Esophagus squamous epithelium (tissue), 4 donors: ENCODE measurements at regions not wholly inside any gene's neighbourhood (a gene's known extent, or its start where the extent isn't known, plus 50 kb on each side); places are given as distances from the start of the nearest gene placed in this dataset.
"Not testable (repeated sequence)": the region's sequence is repeated elsewhere in the genome, so short reads cannot be mapped to it uniquely, and the experiment has no call there.

Experiments used
- POLR2A ChIP-seq, 4 donors: fragments of 450-650 bp; IDR thresholded peaks; one replicate each; pipeline ENCODE4 v1.6.1; 2017; ENCODE audit warnings: antibody characterized with exemption in 4 of 4, mild to moderate bottlenecking in 4 of 4, moderate library complexity in 3 of 4
- TF ChIP-seq, protein P1 (sequence below), 6 experiments: fragments of 450-650 bp in 4 of 6; fragments of 200-600 bp in 2 of 6; sonication (generic) in 2 of 6; IDR thresholded peaks; one replicate each; pipeline ENCODE4 v1.5.1; 2016 to 2019; ENCODE audit warnings: antibody characterized with exemption in 6 of 6, mild to moderate bottlenecking in 4 of 6, moderate library complexity in 4 of 6

DNA sequence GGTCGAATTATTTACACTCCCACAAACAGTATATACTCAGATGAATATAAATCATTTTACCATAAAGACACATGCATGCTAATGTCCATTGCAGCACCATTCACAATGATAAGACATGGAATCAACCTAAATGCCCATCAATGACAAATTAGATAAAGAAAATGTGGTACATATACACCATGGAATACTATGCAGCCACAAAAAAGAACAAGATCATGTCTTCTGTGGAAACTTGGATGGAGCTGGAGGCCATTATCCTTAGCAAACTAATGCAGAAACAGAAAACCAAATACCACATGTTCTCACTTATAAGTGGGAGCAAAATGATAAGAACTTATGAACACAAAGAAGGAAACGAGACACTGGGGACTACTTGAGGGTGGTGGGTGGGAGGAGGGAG, 125.3 kb downstream of the CD83 start:
- TF ChIP-seq, protein P1, sequence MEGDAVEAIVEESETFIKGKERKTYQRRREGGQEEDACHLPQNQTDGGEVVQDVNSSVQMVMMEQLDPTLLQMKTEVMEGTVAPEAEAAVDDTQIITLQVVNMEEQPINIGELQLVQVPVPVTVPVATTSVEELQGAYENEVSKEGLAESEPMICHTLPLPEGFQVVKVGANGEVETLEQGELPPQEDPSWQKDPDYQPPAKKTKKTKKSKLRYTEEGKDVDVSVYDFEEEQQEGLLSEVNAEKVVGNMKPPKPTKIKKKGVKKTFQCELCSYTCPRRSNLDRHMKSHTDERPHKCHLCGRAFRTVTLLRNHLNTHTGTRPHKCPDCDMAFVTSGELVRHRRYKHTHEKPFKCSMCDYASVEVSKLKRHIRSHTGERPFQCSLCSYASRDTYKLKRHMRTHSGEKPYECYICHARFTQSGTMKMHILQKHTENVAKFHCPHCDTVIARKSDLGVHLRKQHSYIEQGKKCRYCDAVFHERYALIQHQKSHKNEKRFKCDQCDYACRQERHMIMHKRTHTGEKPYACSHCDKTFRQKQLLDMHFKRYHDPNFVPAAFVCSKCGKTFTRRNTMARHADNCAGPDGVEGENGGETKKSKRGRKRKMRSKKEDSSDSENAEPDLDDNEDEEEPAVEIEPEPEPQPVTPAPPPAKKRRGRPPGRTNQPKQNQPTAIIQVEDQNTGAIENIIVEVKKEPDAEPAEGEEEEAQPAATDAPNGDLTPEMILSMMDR (IDR thresholded peaks at IDR 0.05) = not testable (repeated sequence)
- not testable (repeated sequence) for TF ChIP-seq POLR2A (IDR thresholded peaks at IDR 0.05)
